CD4-positive, alpha-beta T cell (primary cell): ENCODE measurements at regions not wholly inside any gene's neighbourhood (a gene's known extent, or its start where the extent isn't known, plus 50 kb on each side); places are given as distances from the start of the nearest gene placed in this dataset.

Experiments used
- ATAC-seq: fragments of 200-7000 bp; cut with Tn5 transposase; one replicate; pipeline ENCODE4 v1.10.0; 2022; ENCODE audit warnings: mild to moderate bottlenecking; ENCODE audit not compliant: poor library complexity
- CTCF ChIA-PET: fragments of 350-600 bp; sonication (Branson Sonifier 250); formaldehyde crosslinking; loops from one replicate; lab custom pipeline; 2021; ENCODE audit warnings: antibody characterized with exemption, inconsistent platforms; lab: Charles Lee
- POLR2A ChIA-PET: fragments of 350-600 bp; sonication (Branson Sonifier 250); formaldehyde crosslinking; loops from one replicate; lab custom pipeline; 2021; ENCODE audit warnings: antibody characterized with exemption, inconsistent platforms; lab: Charles Lee
- DNase-seq, 14 experiments: peaks; one replicate each; pipeline ENCODE4 v3.0.0-alpha.2; 2013 to 2020; ENCODE audit warnings: mixed read lengths in 2 of 14
- H3K27ac ChIP-seq, 2 donors: one replicate each; pipeline versions ENCODE4 v1.5.1 to v1.7.0; 2013; ENCODE audit warnings: low read length in 2 of 2, low read depth in 1 of 2, mild to moderate bottlenecking in 1 of 2
- H3K27me3 ChIP-seq, 2 experiments: 1 replicate in 1 of 2; 2 replicates in 1 of 2; pipeline versions ENCODE4 v1.6.1 to v1.7.0; 2013; ENCODE audit warnings: low read length in 2 of 2, control low read depth in 1 of 2, mild to moderate bottlenecking in 1 of 2, moderate library complexity in 1 of 2; ENCODE audit not compliant: insufficient read depth in 2 of 2, control insufficient read depth in 1 of 2
- H3K36me3 ChIP-seq: one replicate; pipeline ENCODE4 v1.6.1; 2013; ENCODE audit warnings: low read length, control low read depth; ENCODE audit not compliant: insufficient read depth
- H3K4me1 ChIP-seq: one replicate; pipeline ENCODE4 v1.6.1; 2013; ENCODE audit warnings: low read length, control low read depth; ENCODE audit not compliant: insufficient read depth
- H3K4me3 ChIP-seq: one replicate; pipeline ENCODE4 v1.5.1; 2013; ENCODE audit warnings: mild to moderate bottlenecking, low read length, moderate library complexity
- H3K9me3 ChIP-seq, 2 experiments: 1 replicate in 1 of 2; 2 replicates in 1 of 2; pipeline versions ENCODE4 v1.6.1 to v1.7.0; 2013; ENCODE audit warnings: low read length in 2 of 2, mild to moderate bottlenecking in 2 of 2, control low read depth in 1 of 2, moderate library complexity in 1 of 2; ENCODE audit not compliant: control insufficient read depth in 1 of 2, insufficient read depth in 1 of 2
- H3K27ac Mint-ChIP-seq: one replicate; pipeline ENCODE4 v1.8.0; 2020; ENCODE audit warnings: mixed read lengths
- H3K27me3 Mint-ChIP-seq: one replicate; pipeline ENCODE4 v1.8.0; 2021; ENCODE audit warnings: mixed read lengths
- H3K36me3 Mint-ChIP-seq: one replicate; pipeline ENCODE4 v1.8.0; 2021; ENCODE audit warnings: low read depth, mixed read lengths
- H3K4me1 Mint-ChIP-seq: one replicate; pipeline ENCODE4 v1.8.0; 2021; ENCODE audit warnings: low read depth, mixed read lengths
- H3K4me3 Mint-ChIP-seq: one replicate; pipeline ENCODE4 v1.8.0; 2020; ENCODE audit warnings: mild to moderate bottlenecking, mixed read lengths
- H3K9me3 Mint-ChIP-seq: one replicate; pipeline ENCODE4 v1.8.0; 2020; ENCODE audit warnings: mixed read lengths
- intact Hi-C, 2 experiments: fragments of 100-400 bp; cut with DNase I in 1 of 2; cut with micrococcal nuclease in 1 of 2; formaldehyde crosslinking; loops; one replicate each; pipeline versions ENCODE4 v1.15.1 to v1.9.0; 2023 to 2025; cut with DNase I, micrococcal nuclease
- TF ChIP-seq, protein P1 (sequence below): fragments of 200-600 bp; IDR thresholded peaks from one replicate; pipeline ENCODE4 v1.8.0; 2022; ENCODE audit warnings: antibody characterized with exemption, mild to moderate bottlenecking

DNA sequence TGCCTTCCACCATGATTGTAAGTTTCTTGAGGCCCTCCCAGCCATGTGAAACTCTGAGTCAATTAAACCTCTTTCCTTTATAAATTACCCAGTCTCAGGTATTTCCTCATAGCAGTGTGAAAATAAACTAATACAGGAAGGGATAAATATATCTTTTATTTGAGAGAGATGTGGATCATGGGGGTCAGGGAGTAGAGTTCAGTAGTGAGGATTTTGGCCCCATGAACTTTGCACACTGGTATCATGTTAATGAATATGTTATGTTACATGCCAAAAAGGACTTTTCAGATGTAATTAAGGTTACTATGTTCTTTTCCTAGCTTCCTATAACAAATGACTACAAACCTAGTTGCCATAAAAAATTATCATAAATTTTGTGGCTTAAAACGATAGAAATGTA lies 1393.7 kb downstream of the DSC3 start:
- peaks cover 0 to 8% of the 10 kb centered on the region in 2 experiments for H3K9me3 ChIP-seq
- no peaks in the 10 kb centered on the region for H3K36me3 Mint-ChIP-seq
- no peaks in the 10 kb centered on the region for H3K4me1 ChIP-seq
- no peak overlapping the region for H3K4me3 Mint-ChIP-seq
- H3K4me1 Mint-ChIP-seq, result no peaks in the 10 kb centered on the region
- ChIA-PET CTCF (no interaction called here), POLR2A (no interaction called here)
- H3K9me3 Mint-ChIP-seq, result peaks cover 10% of the 10 kb centered on the region
- no peak overlapping the region for H3K27ac Mint-ChIP-seq
- no peaks in the 10 kb centered on the region for H3K27me3 ChIP-seq
- no peaks in the 10 kb centered on the region for H3K36me3 ChIP-seq
- no peaks in the 10 kb centered on the region for H3K27me3 Mint-ChIP-seq
- no peak overlapping the region for H3K4me3 ChIP-seq
- no peak for ATAC-seq
- DNase-seq, result no peak
- H3K27ac ChIP-seq, result no peak overlapping the region
- intact Hi-C loops, result no loop called here
- TF ChIP-seq, protein P1, sequence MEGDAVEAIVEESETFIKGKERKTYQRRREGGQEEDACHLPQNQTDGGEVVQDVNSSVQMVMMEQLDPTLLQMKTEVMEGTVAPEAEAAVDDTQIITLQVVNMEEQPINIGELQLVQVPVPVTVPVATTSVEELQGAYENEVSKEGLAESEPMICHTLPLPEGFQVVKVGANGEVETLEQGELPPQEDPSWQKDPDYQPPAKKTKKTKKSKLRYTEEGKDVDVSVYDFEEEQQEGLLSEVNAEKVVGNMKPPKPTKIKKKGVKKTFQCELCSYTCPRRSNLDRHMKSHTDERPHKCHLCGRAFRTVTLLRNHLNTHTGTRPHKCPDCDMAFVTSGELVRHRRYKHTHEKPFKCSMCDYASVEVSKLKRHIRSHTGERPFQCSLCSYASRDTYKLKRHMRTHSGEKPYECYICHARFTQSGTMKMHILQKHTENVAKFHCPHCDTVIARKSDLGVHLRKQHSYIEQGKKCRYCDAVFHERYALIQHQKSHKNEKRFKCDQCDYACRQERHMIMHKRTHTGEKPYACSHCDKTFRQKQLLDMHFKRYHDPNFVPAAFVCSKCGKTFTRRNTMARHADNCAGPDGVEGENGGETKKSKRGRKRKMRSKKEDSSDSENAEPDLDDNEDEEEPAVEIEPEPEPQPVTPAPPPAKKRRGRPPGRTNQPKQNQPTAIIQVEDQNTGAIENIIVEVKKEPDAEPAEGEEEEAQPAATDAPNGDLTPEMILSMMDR, result no peak

DNA sequence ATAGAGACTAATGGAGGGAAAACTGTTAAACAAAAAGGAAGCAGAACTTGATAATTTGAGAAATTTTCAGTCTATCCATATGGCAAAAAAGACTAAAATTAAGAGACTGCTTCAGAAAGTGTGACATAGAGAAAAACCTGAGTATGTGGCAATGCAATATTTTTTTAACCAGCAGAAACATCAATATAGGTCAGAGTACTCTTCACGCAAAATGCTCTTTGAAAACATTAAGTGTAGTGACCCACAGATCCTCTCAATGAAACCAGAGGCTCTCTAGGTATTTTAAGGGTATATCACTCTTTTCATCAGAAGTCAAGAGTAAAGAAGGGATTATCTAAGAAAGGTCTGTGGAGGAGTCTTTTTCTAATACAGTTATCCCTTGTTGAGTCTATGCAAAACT lies 1394.8 kb downstream of the DSC3 start:
- H3K4me1 Mint-ChIP-seq, result no peaks in the 10 kb centered on the region

DNA sequence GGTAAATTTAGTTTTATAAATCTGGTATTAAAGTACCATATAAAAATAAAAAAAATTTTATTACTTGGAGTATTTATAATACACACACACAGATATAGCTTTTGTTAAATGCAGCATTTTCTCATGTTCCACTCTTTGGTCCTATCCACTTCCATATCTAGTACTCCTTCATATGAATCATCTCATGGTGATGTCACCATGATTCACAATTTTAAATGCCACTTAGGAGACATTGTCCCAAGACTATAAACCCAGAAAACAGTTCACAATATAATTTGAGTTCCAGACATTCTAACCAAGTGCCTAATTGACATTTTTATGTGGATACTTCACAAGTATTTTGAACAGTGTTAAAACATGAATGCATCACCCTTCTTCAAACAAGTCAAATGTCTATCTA lies 1398.3 kb downstream of the DSC3 start:
- Mint-ChIP-seq H3K4me1 (no peaks in the 10 kb centered on the region), H3K9me3 (peaks cover 12% of the 10 kb centered on the region), H3K36me3 (no peaks in the 10 kb centered on the region), H3K27me3 (no peaks in the 10 kb centered on the region), H3K4me3 (no peak overlapping the region), H3K27ac (no peak overlapping the region)
- CTCF ChIA-PET, result no interaction called here
- no peak for DNase-seq
- no peak overlapping the region for H3K4me3 ChIP-seq
- no peak for ATAC-seq
- no peaks in the 10 kb centered on the region for H3K36me3 ChIP-seq
- H3K27me3 ChIP-seq, result no peaks in the 10 kb centered on the region
- TF ChIP-seq, protein P1, result no peak
- intact Hi-C loops, result no loop called here
- no peak overlapping the region for H3K27ac ChIP-seq
- POLR2A ChIA-PET, result no interaction called here
- H3K4me1 ChIP-seq, result no peaks in the 10 kb centered on the region
- H3K9me3 ChIP-seq, result peaks cover 3 to 7% of the 10 kb centered on the region in 2 experiments

More for the DNA sequence above, 1394.8 kb downstream of the DSC3 start:
- Mint-ChIP-seq H3K27ac (no peak overlapping the region), H3K27me3 (no peaks in the 10 kb centered on the region), H3K4me3 (no peak overlapping the region), H3K36me3 (no peaks in the 10 kb centered on the region), H3K9me3 (peaks cover 10% of the 10 kb centered on the region)
- Histone ChIP-seq H3K36me3 (no peaks in the 10 kb centered on the region), H3K4me3 (no peak overlapping the region), H3K27me3 (no peaks in the 10 kb centered on the region), H3K27ac (no peak overlapping the region), H3K4me1 (no peaks in the 10 kb centered on the region), H3K9me3 (peaks cover 2% of the 10 kb centered on the region in 2 experiments)
- intact Hi-C loops, result no loop called here
- ChIA-PET CTCF (no interaction called here), POLR2A (no interaction called here)
- DNase-seq (no peak), ATAC-seq (no peak)
- TF ChIP-seq, protein P1, result no peak
